Stimulated activated CD8-positive, alpha-beta memory T cell treated with anti-CD3 and anti-CD28 coated beads, Interleukin-12 subunit alpha, Interleukin-12 subunit beta, amount 100 ng/mL, for 4 hours (primary cell): ENCODE measurements at regions not wholly inside any gene's neighbourhood (a gene's known extent, or its start where the extent isn't known, plus 50 kb on each side); places are given as distances from the start of the nearest gene placed in this dataset.

ENCODE experiments used
- DNase-seq: peaks from one replicate; pipeline ENCODE4 v3.0.0-alpha.2; 2020; ENCODE audit warnings: low read depth

GRCh38 chr10:10477844-10478243 is 539.8 kb upstream of the CELF2 start:
- DNase-seq = no peak

- no peak for DNase-seq
Observed at GRCh38 chr10:10479465-10479864, 538.2 kb upstream of the CELF2 start.

- no peak for DNase-seq
Observed at GRCh38 chr10:10482613-10483012, 535.1 kb upstream of the CELF2 start.

GRCh38 chr10:10489076-10489475 is 528.6 kb upstream of the CELF2 start:
- DNase-seq = no peak

- DNase-seq = no peak
Observed at GRCh38 chr10:10489805-10490571, 527.7 kb upstream of the CELF2 start.

- no peak for DNase-seq
Observed at GRCh38 chr10:10490581-10490980, 527.1 kb upstream of the CELF2 start.

GRCh38 chr10:10492420-10492819 is 525.3 kb upstream of the CELF2 start:
- DNase-seq = no peak

GRCh38 chr10:10493833-10494232 is 523.8 kb upstream of the CELF2 start:
- DNase-seq = no peak

GRCh38 chr10:10497245-10497644 is 520.4 kb upstream of the CELF2 start:
- DNase-seq = no peak

GRCh38 chr10:10498781-10499180 is 518.9 kb upstream of the CELF2 start:
- no peak for DNase-seq

GRCh38 chr10:10499839-10500238 is 517.8 kb upstream of the CELF2 start:
- no peak for DNase-seq

GRCh38 chr10:10500937-10501336 is 516.7 kb upstream of the CELF2 start:
- no peak for DNase-seq

GRCh38 chr10:10503772-10504171 is 513.9 kb upstream of the CELF2 start:
- no peak for DNase-seq

- DNase-seq = no peak
Observed at GRCh38 chr10:10508211-10508610, 509.5 kb upstream of the CELF2 start.

- no peak for DNase-seq
Observed at GRCh38 chr10:10510179-10510578, 507.5 kb upstream of the CELF2 start.

GRCh38 chr10:10513067-10513466 is 504.6 kb upstream of the CELF2 start:
- DNase-seq = no peak

- DNase-seq = no peak
Observed at GRCh38 chr10:10513898-10514297, 503.8 kb upstream of the CELF2 start.

- no peak for DNase-seq
Observed at GRCh38 chr10:10514797-10515196, 502.9 kb upstream of the CELF2 start.

GRCh38 chr10:10515479-10516204 is 502.0 kb upstream of the CELF2 start:
- no peak for DNase-seq

- DNase-seq = no peak
Observed at GRCh38 chr10:10516346-10517130, 501.1 kb upstream of the CELF2 start.

- no peak for DNase-seq
Observed at GRCh38 chr10:10517866-10518265, 499.8 kb upstream of the CELF2 start.

GRCh38 chr10:10519674-10520073 is 498.0 kb upstream of the CELF2 start:
- DNase-seq = no peak
